DND-41 (cell line): ENCODE measurements at regions not wholly inside any gene's neighbourhood (a gene's known extent, or its start where the extent isn't known, plus 50 kb on each side); places are given as distances from the start of the nearest gene placed in this dataset.

Experiments
- ATAC-seq: fragments of 200-7000 bp; cut with Tn5 transposase; 3 replicates; pipeline ENCODE4 v1.9.1; 2021; ENCODE audit warnings: low read depth; ENCODE audit not compliant: insufficient read depth
- DNase-seq: peaks from one replicate; pipeline ENCODE4 v3.0.0-alpha.2; 2020
- H2AFZ ChIP-seq: 2 replicates; pipeline ENCODE4 v1.6.0; 2012; ENCODE audit warnings: low read depth, low read length
- H3K27ac ChIP-seq: 2 replicates; pipeline ENCODE4 v1.5.1; 2012; ENCODE audit warnings: low read length, inconsistent platforms
- H3K27me3 ChIP-seq: fragments of 200-600 bp; sonication (generic); 2 replicates; pipeline ENCODE4 v1.6.0; 2012; ENCODE audit warnings: low read length, mild to moderate bottlenecking, inconsistent platforms; ENCODE audit not compliant: insufficient read depth, poor library complexity
- H3K36me3 ChIP-seq: 2 replicates; pipeline ENCODE4 v1.5.1; 2012; ENCODE audit warnings: low read length, inconsistent platforms; ENCODE audit not compliant: insufficient read depth
- H3K4me1 ChIP-seq: 2 replicates; pipeline ENCODE4 v1.5.1; 2012; ENCODE audit warnings: mild to moderate bottlenecking, low read length; ENCODE audit not compliant: insufficient read depth
- H3K4me2 ChIP-seq: 2 replicates; pipeline ENCODE4 v1.6.0; 2012; ENCODE audit warnings: mild to moderate bottlenecking, moderate library complexity, low read length, inconsistent platforms; ENCODE audit not compliant: insufficient read depth
- H3K4me3 ChIP-seq, 2 experiments: fragments of 200-600 bp in 1 of 2; shearing (Covaris generic) in 1 of 2; 2 replicates each; pipeline ENCODE4 v1.5.1; 2012 to 2016; ENCODE audit warnings: inconsistent platforms in 2 of 2, low read length in 2 of 2, mild to moderate bottlenecking in 2 of 2, low read depth in 1 of 2, moderate library complexity in 1 of 2
- H3K79me2 ChIP-seq: 2 replicates; pipeline ENCODE4 v1.6.0; 2012; ENCODE audit warnings: low read length, inconsistent platforms; ENCODE audit not compliant: insufficient read depth
- H3K9ac ChIP-seq: 2 replicates; pipeline ENCODE4 v1.6.0; 2012; ENCODE audit warnings: low read depth, mild to moderate bottlenecking, inconsistent platforms, low read length, moderate library complexity
- H3K9me3 ChIP-seq: 2 replicates; pipeline ENCODE4 v1.5.1; 2012; ENCODE audit warnings: low read length, moderate library complexity, mild to moderate bottlenecking, inconsistent platforms; ENCODE audit not compliant: insufficient read depth, severe bottlenecking
- H4K20me1 ChIP-seq: 2 replicates; pipeline ENCODE4 v1.6.0; 2012; ENCODE audit warnings: low read length; ENCODE audit not compliant: insufficient read depth
- CTCF ChIP-seq: IDR thresholded peaks from 2 replicates; pipeline ENCODE4 v1.5.1; 2012; ENCODE audit warnings: borderline replicate concordance, low read length, moderate library complexity, mild to moderate bottlenecking; ENCODE audit not compliant: poor library complexity, severe bottlenecking; ENCODE audit errors: extremely low read depth
- EZH2 ChIP-seq: IDR thresholded peaks from 3 replicates; pipeline ENCODE4 v1.6.1; 2012; ENCODE audit warnings: borderline replicate concordance, low read depth, mild to moderate bottlenecking, moderate library complexity, low read length, inconsistent platforms; ENCODE audit not compliant: severe bottlenecking

GRCh38 chr1:25012966-25013962 is 83.2 kb upstream of the RUNX3 start:
- Histone ChIP-seq H4K20me1 (no peaks in the 10 kb centered on the region), H3K27me3 (no peaks in the 10 kb centered on the region), H3K27ac (no peak overlapping the region), H2AFZ (no peak overlapping the region), H3K4me2 (no peak overlapping the region), H3K9me3 (no peaks in the 10 kb centered on the region), H3K4me3 (no peak overlapping the region), H3K36me3 (no peaks in the 10 kb centered on the region), H3K79me2 (no peaks in the 10 kb centered on the region), H3K9ac (no peak overlapping the region), H3K4me1 (no peaks in the 10 kb centered on the region)
- TF ChIP-seq EZH2 (no peak), CTCF (no peak)
- ATAC-seq, result no peak
- DNase-seq, result no peak

GRCh38 chr1:25011943-25012638 is 82.0 kb upstream of the RUNX3 start:
- DNase-seq, result no peak
- no peak overlapping the region for H3K27ac ChIP-seq
- H3K4me2 ChIP-seq, result no peak overlapping the region

GRCh38 chr1:25011275-25011674 is 81.2 kb upstream of the RUNX3 start:
- Histone ChIP-seq H2AFZ (no peak overlapping the region), H3K4me1 (no peaks in the 10 kb centered on the region)
- DNase-seq, result no peak

More at GRCh38 chr1:25011943-25012638, 82.0 kb upstream of the RUNX3 start:
- Histone ChIP-seq H3K27me3 (no peaks in the 10 kb centered on the region), H3K36me3 (no peaks in the 10 kb centered on the region), H4K20me1 (no peaks in the 10 kb centered on the region), H3K4me1 (no peaks in the 10 kb centered on the region), H3K9me3 (no peaks in the 10 kb centered on the region), H3K9ac (no peak overlapping the region), H3K4me3 (no peak overlapping the region), H2AFZ (no peak overlapping the region), H3K79me2 (no peaks in the 10 kb centered on the region)
- no peak for ATAC-seq
- no peak for TF ChIP-seq EZH2
- TF ChIP-seq CTCF, result no peak

More at GRCh38 chr1:25011275-25011674, 81.2 kb upstream of the RUNX3 start:
- H3K79me2 ChIP-seq, result no peaks in the 10 kb centered on the region
- H3K36me3 ChIP-seq, result no peaks in the 10 kb centered on the region
- TF ChIP-seq CTCF (no peak), EZH2 (no peak)
- H3K27me3 ChIP-seq, result no peaks in the 10 kb centered on the region
- no peak for ATAC-seq
- no peak overlapping the region for H3K27ac ChIP-seq
- H3K9me3 ChIP-seq, result no peaks in the 10 kb centered on the region
- no peaks in the 10 kb centered on the region for H4K20me1 ChIP-seq
- H3K9ac ChIP-seq, result no peak overlapping the region
- H3K4me2 ChIP-seq, result no peak overlapping the region
- no peak overlapping the region for H3K4me3 ChIP-seq
